GM12878 (cell line): ENCODE measurements at regions not wholly inside any gene's neighbourhood (a gene's known extent, or its start where the extent isn't known, plus 50 kb on each side); places are given as distances from the start of the nearest gene placed in this dataset.

Experiments used
- ATAC-seq: fragments of 200-7000 bp; cut with Tn5 transposase; 3 replicates; pipeline ENCODE4 v1.9.1; 2020; ENCODE audit warnings: mild to moderate bottlenecking, moderate library complexity
- BruUV-seq: library from RNA; stranded (reverse); fragments of 400-500 nt; replicated peaks from 2 replicates; lab custom pipeline; 2021; lab: Mats Ljungman, UMichigan
- CTCF ChIA-PET: fragments of 300-600 bp; sonication (Branson Sonifier 250); formaldehyde crosslinking; extraction: SDS; loops from one replicate; lab custom pipeline; 2021; ENCODE audit warnings: inconsistent platforms; lab: Yijun Ruan, JAX
- POLR2A ChIA-PET: fragments of 350-600 bp; formaldehyde crosslinking; extraction: SDS; loops from one replicate; lab custom pipeline; 2021; ENCODE audit warnings: inconsistent platforms; lab: Charles Lee
- RAD21 ChIA-PET: fragments of 300-600 bp; sonication (Branson Sonifier 250); formaldehyde crosslinking; loops from one replicate; lab custom pipeline; 2023; ENCODE audit warnings: antibody characterized with exemption; ENCODE audit not compliant: unreplicated experiment; lab: Charles Lee
- SMC1A ChIA-PET: fragments of 300-600 bp; sonication (Branson Sonifier 250); formaldehyde crosslinking; loops from one replicate; lab custom pipeline; 2023; ENCODE audit not compliant: unreplicated experiment, uncharacterized antibody; lab: Charles Lee
- DNase-seq: peaks from one replicate; pipeline ENCODE4 v3.0.0-alpha.2; 2011; ENCODE audit warnings: low read depth, low spot score
- FAIRE-seq: peaks from 3 replicates; lab custom pipeline; 2011; peaks lifted over from hg19 to GRCh38; lab: Jason Lieb, UNC
- H2AFZ ChIP-seq: 2 replicates; pipeline ENCODE4 v1.6.0; 2011; ENCODE audit warnings: low read depth, low read length, control low read depth; ENCODE audit not compliant: control insufficient read depth
- H3K27ac ChIP-seq: 2 replicates; pipeline ENCODE4 v1.5.1; 2011; ENCODE audit warnings: control low read depth; ENCODE audit not compliant: control insufficient read depth, insufficient read depth
- H3K27me3 ChIP-seq, 2 experiments: replicated peaks in 1 of 2; 2 replicates each; pipeline versions ENCODE4 v1.6.0 to v1.6.1; 2011; ENCODE audit warnings: low read length in 1 of 2; ENCODE audit not compliant: control insufficient read depth in 2 of 2, insufficient read depth in 2 of 2
- H3K36me3 ChIP-seq, 2 experiments: 2 replicates each; pipeline ENCODE4 v1.5.1; 2011; ENCODE audit warnings: low read length in 1 of 2; ENCODE audit not compliant: control insufficient read depth in 2 of 2, insufficient read depth in 2 of 2
- H3K4me1 ChIP-seq: 2 replicates; pipeline ENCODE4 v1.6.1; 2011; ENCODE audit warnings: mild to moderate bottlenecking, low read length, moderate library complexity, mixed read lengths; ENCODE audit not compliant: control insufficient read depth, insufficient read depth
- H3K4me2 ChIP-seq: 2 replicates; pipeline ENCODE4 v1.6.0; 2011; ENCODE audit warnings: control low read depth; ENCODE audit not compliant: control insufficient read depth, insufficient read depth
- H3K4me3 ChIP-seq: fragments of 200-600 bp; sonication (generic); 2 replicates; pipeline ENCODE4 v1.5.1; 2016
- H3K79me2 ChIP-seq: 2 replicates; pipeline ENCODE4 v1.6.0; 2011; ENCODE audit warnings: low read length; ENCODE audit not compliant: control insufficient read depth, insufficient read depth
- H3K9ac ChIP-seq: 2 replicates; pipeline ENCODE4 v1.8.0; 2011; ENCODE audit warnings: low read length, control low read depth, mixed read lengths; ENCODE audit not compliant: control insufficient read depth, insufficient read depth
- H3K9me3 ChIP-seq: replicated peaks from 3 replicates; pipeline ENCODE4 v1.5.1; 2011; ENCODE audit warnings: mild to moderate bottlenecking, low read length; ENCODE audit not compliant: control insufficient read depth, insufficient read depth
- H4K20me1 ChIP-seq: 2 replicates; pipeline ENCODE4 v1.6.0; 2011; ENCODE audit not compliant: control insufficient read depth, insufficient read depth
- CEBPB ChIP-seq, 2 experiments: fragments of 150-350 bp in 1 of 2; IDR thresholded peaks; 2 replicates each; pipeline ENCODE4 v1.6.1; 2012 to 2014; ENCODE audit warnings: low read depth in 2 of 2, low read length in 2 of 2, borderline replicate concordance in 1 of 2, inconsistent platforms in 1 of 2
- CTCF ChIP-seq, 3 experiments: IDR thresholded peaks in 2 of 3; conservative IDR thresholded peaks in 1 of 3; 2 replicates each; pipeline ENCODE4 v1.5.1; 2011; ENCODE audit warnings: low read depth in 3 of 3, low read length in 3 of 3, mild to moderate bottlenecking in 3 of 3, control low read depth in 2 of 3, moderate library complexity in 2 of 3, inconsistent platforms in 1 of 3, mixed read lengths in 1 of 3; ENCODE audit not compliant: control insufficient read depth in 2 of 3, insufficient read depth in 1 of 3; ENCODE audit errors: extremely low read depth in 1 of 3
- ESRRA ChIP-seq: IDR thresholded peaks from 2 replicates; pipeline ENCODE4 v1.6.1; 2012; ENCODE audit warnings: mild to moderate bottlenecking, low read length, improper control_type of control experiment
- ETV6 ChIP-seq, 2 experiments: fragments of 450-650 bp in 1 of 2; IDR thresholded peaks in 1 of 2; conservative IDR thresholded peaks in 1 of 2; 2 replicates each; pipeline ENCODE4 v1.6.1; 2014; ENCODE audit warnings: antibody characterized with exemption in 1 of 2, borderline replicate concordance in 1 of 2, low read depth in 1 of 2, mild to moderate bottlenecking in 1 of 2, moderate library complexity in 1 of 2
- FOS ChIP-seq: IDR thresholded peaks from 3 replicates; pipeline ENCODE4 v1.6.1; 2011; ENCODE audit warnings: borderline replicate concordance; ENCODE audit not compliant: insufficient read length; ENCODE audit errors: extremely low read depth
- HDAC6 ChIP-seq: fragments of 200-600 bp; sonication (generic); IDR thresholded peaks from one replicate; pipeline ENCODE4 v1.8.0; 2017; ENCODE audit warnings: antibody characterized with exemption; ENCODE audit not compliant: unreplicated experiment
- IRF3 ChIP-seq: fragments of 450-650 bp; IDR thresholded peaks from 2 replicates; pipeline ENCODE4 v1.6.1; 2014; ENCODE audit warnings: mild to moderate bottlenecking
- SKIL ChIP-seq: fragments of 450-650 bp; IDR thresholded peaks from 2 replicates; pipeline ENCODE4 v1.6.1; 2017; ENCODE audit warnings: mild to moderate bottlenecking, low read depth, inconsistent platforms; ENCODE audit not compliant: poor library complexity, severe bottlenecking
- SREBF2 ChIP-seq: IDR thresholded peaks from 2 replicates; pipeline ENCODE4 v1.6.1; 2012; ENCODE audit warnings: mild to moderate bottlenecking, low read length
- SRF ChIP-seq, 2 experiments: IDR thresholded peaks; 2 replicates each; pipeline ENCODE4 v1.6.1; 2011; ENCODE audit warnings: low read depth in 2 of 2, low read length in 2 of 2, mild to moderate bottlenecking in 1 of 2, moderate library complexity in 1 of 2
- TAF1 ChIP-seq: IDR thresholded peaks from 2 replicates; pipeline ENCODE4 v1.6.1; 2011; ENCODE audit warnings: mild to moderate bottlenecking, low read depth, low read length, borderline replicate concordance
- ZNF207 ChIP-seq: fragments of 450-650 bp; IDR thresholded peaks from 2 replicates; pipeline ENCODE4 v1.6.1; 2014; ENCODE audit warnings: antibody characterized with exemption, mild to moderate bottlenecking, borderline replicate concordance
- ZNF592 ChIP-seq: fragments of 450-650 bp; IDR thresholded peaks from 2 replicates; pipeline ENCODE4 v1.6.1; 2017; ENCODE audit warnings: mild to moderate bottlenecking, moderate library complexity
- WGBS: methylation state at CpG from one replicate; pipeline ENCODE4 v1.1.6; 2016; ENCODE audit warnings: low lambda C conversion rate; ENCODE audit not compliant: insufficient replicate concordance, insufficient coverage; ENCODE audit errors: missing lambda C conversion rate; 5-methylcytosine and 5-hydroxymethylcytosine counted together
- in situ Hi-C: fragments of 300-500 bp; cut with MboI; formaldehyde crosslinking; loops from 9 replicates; pipeline ENCODE4 v1.14.3; 2018; ENCODE audit warnings: mixed read lengths
- intact Hi-C: fragments of 100-400 bp; cut with micrococcal nuclease; formaldehyde crosslinking; loops from one replicate; pipeline ENCODE4 v1.14.2; 2022; ENCODE audit not compliant: unreplicated experiment

GRCh38 chr15:87631775-87632174, 624.8 kb downstream of the NTRK3 start (continued):
- TF ChIP-seq IRF3, result no peak
- no peak for TF ChIP-seq SREBF2
- no peak for TF ChIP-seq CEBPB (IDR thresholded peaks at IDR 0.05; ENCODE audit: borderline replicate concordance in 1 of 2, low read depth in 2 of 2, low read length in 2 of 2)
- TF ChIP-seq ETV6 (conservative IDR thresholded peaks at IDR 0.05 in 1 of 2, IDR thresholded peaks at IDR 0.05 in 1 of 2; ENCODE audit: borderline replicate concordance in 1 of 2, low read depth in 1 of 2), result no peak
- no peak for TF ChIP-seq ZNF207
- no peak for TF ChIP-seq ZNF592
- TF ChIP-seq, all 136 proteins: peak for 0

GRCh38 chr15:87631093-87631492, 625.4 kb downstream of the NTRK3 start:
- H3K27me3 ChIP-seq, result no peaks in the 10 kb centered on the region
- H3K9me3 ChIP-seq, result no peaks in the 10 kb centered on the region
- no peak overlapping the region for H2AFZ ChIP-seq
- H3K36me3 ChIP-seq, result no peaks in the 10 kb centered on the region
- intact Hi-C loops, result no loop called here
- no peaks in the 10 kb centered on the region for H4K20me1 ChIP-seq
- ATAC-seq (no peak), FAIRE-seq (no peak), DNase-seq (no peak)
- no TSS peak for BruUV-seq
- RAD21 ChIA-PET, result no interaction called here
- H3K79me2 ChIP-seq, result no peaks in the 10 kb centered on the region
- H3K27ac ChIP-seq, result no peak overlapping the region
- in situ Hi-C loops, result no loop called here
- 0% methylated on average over 1 of the region's 1 CpG for WGBS
- CTCF ChIA-PET, result no interaction called here
- H3K4me1 ChIP-seq, result no peaks in the 10 kb centered on the region
- POLR2A ChIA-PET, result no interaction called here
- H3K4me3 ChIP-seq, result no peak overlapping the region
- no peak overlapping the region for H3K9ac ChIP-seq
- no peak overlapping the region for H3K4me2 ChIP-seq
- SMC1A ChIA-PET, result no interaction called here
- TF ChIP-seq ESRRA (no peak), HDAC6 (no peak), SRF (IDR thresholded peaks at IDR 0.05; ENCODE audit: low read depth in 2 of 2, low read length in 2 of 2) (no peak), FOS (no peak), TAF1 (no peak), SKIL (no peak), CTCF (IDR thresholded peaks at IDR 0.05 in 2 of 3, conservative IDR thresholded peaks at IDR 0.05 in 1 of 3; ENCODE audit: control insufficient read depth in 2 of 3, extremely low read depth in 1 of 3, insufficient read depth in 1 of 3, low read depth in 3 of 3, low read length in 3 of 3) (no peak)
